Mesothelial cell of epicardium (in vitro differentiated cells): ENCODE measurements at regions not wholly inside any gene's neighbourhood (a gene's known extent, or its start where the extent isn't known, plus 50 kb on each side); places are given as distances from the start of the nearest gene placed in this dataset.

ENCODE experiments used
- DNase-seq, 2 experiments: peaks; one replicate each; pipeline ENCODE4 v3.0.0; 2021; ENCODE audit warnings: low spot score in 2 of 2; ENCODE audit not compliant: unreplicated experiment in 2 of 2
- H3K27ac Mint-ChIP-seq: 2 replicates; pipeline ENCODE4 v1.8.0; 2021; ENCODE audit warnings: mixed read lengths
- H3K27me3 Mint-ChIP-seq: 2 replicates; pipeline ENCODE4 v1.8.0; 2021; ENCODE audit warnings: low read depth, mixed read lengths
- H3K36me3 Mint-ChIP-seq: 2 replicates; pipeline ENCODE4 v1.8.0; 2021; ENCODE audit warnings: mixed read lengths
- H3K4me1 Mint-ChIP-seq: 2 replicates; pipeline ENCODE4 v1.8.0; 2021; ENCODE audit warnings: mixed read lengths
- H3K4me3 Mint-ChIP-seq: 2 replicates; pipeline ENCODE4 v1.8.0; 2021; ENCODE audit warnings: mild to moderate bottlenecking, moderate library complexity, mixed read lengths
- H3K9me3 Mint-ChIP-seq: 2 replicates; pipeline ENCODE4 v1.8.0; 2021; ENCODE audit warnings: mixed read lengths
- TF ChIP-seq, protein P1 (sequence below): fragments of 200-600 bp; sonication (generic); IDR thresholded peaks from one replicate; pipeline ENCODE4 v1.5.0; 2021; ENCODE audit warnings: antibody characterized with exemption; ENCODE audit not compliant: unreplicated experiment

DNA sequence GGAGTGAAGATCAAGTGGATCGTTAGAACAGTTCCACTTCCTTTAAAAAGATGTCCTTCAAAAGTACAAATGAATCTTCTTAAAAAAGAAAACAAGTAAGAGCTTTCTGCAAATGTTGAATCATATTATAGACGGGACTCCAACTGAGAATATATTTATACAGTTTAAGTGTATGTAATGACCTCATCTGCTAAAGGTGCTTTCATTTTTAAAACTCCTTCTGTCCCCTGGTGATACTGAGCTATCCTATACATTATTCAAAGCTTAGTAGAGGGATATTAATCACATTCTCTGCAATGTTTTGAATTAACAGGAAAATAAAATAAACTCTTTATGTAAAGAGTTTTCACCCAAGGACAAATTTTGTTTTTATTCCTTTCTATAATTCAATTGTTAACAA lies 420.7 kb upstream of the SLC8A1 start:
- H3K27ac Mint-ChIP-seq, result no peak overlapping the region
- DNase-seq, result no peak
- TF ChIP-seq, protein P1, sequence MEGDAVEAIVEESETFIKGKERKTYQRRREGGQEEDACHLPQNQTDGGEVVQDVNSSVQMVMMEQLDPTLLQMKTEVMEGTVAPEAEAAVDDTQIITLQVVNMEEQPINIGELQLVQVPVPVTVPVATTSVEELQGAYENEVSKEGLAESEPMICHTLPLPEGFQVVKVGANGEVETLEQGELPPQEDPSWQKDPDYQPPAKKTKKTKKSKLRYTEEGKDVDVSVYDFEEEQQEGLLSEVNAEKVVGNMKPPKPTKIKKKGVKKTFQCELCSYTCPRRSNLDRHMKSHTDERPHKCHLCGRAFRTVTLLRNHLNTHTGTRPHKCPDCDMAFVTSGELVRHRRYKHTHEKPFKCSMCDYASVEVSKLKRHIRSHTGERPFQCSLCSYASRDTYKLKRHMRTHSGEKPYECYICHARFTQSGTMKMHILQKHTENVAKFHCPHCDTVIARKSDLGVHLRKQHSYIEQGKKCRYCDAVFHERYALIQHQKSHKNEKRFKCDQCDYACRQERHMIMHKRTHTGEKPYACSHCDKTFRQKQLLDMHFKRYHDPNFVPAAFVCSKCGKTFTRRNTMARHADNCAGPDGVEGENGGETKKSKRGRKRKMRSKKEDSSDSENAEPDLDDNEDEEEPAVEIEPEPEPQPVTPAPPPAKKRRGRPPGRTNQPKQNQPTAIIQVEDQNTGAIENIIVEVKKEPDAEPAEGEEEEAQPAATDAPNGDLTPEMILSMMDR, result no peak
- H3K9me3 Mint-ChIP-seq, result no peaks in the 10 kb centered on the region
- H3K4me3 Mint-ChIP-seq, result no peak overlapping the region
- H3K36me3 Mint-ChIP-seq, result no peaks in the 10 kb centered on the region
- H3K27me3 Mint-ChIP-seq, result no peaks in the 10 kb centered on the region
- H3K4me1 Mint-ChIP-seq, result peaks cover 2% of the 10 kb centered on the region

DNA sequence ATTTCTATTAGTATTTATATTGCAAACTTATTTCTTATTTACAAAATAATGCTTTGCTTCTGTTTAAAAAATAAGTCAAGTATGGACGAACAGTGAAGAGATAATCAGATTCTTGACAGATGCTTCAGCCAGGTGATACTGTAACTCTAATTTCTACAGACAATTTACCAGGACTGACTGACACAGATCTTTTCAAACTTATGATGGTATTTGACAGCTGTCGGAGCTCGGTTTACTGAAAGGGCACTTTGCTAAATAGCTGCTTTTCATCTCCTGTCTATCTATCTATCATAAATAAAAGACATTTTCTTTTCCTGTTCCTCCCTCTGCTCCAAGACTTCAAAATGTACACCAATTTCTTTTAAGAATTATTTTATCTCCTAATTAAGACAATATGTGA lies 422.5 kb upstream of the SLC8A1 start:
- no peak for DNase-seq
- Mint-ChIP-seq H3K4me3 (no peak overlapping the region), H3K36me3 (no peaks in the 10 kb centered on the region), H3K4me1 (no peaks in the 10 kb centered on the region), H3K27me3 (no peaks in the 10 kb centered on the region), H3K27ac (no peak overlapping the region), H3K9me3 (no peaks in the 10 kb centered on the region)
- TF ChIP-seq, protein P1, result no peak

DNA sequence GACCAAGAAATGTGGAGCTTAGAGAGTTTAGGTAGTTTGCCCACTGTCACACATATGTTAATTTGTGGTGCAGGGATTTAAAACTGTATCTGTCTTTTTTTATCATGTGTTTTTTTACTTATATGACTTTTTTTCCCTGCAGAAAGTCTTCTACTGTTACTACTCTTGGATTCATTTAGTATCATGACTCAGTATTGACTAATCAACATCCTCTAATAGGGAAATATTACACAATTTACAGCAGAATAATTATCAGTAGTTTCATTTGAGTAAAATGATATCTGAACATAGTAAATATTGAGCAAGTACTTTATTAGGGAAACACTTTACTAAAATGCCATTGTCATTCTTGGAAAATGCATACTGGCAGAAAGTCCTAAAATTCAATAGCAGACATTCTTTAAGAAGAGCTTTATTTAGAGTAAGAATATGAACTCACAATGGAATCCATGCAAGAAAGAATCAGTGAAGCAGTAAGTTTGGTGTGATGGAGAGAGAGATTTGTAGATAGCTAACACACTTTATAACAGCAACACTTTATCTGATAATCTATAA lies 425.9 kb upstream of the SLC8A1 start:
- H3K4me3 Mint-ChIP-seq, result no peak overlapping the region
- no peaks in the 10 kb centered on the region for H3K4me1 Mint-ChIP-seq
- no peak for DNase-seq
- peaks cover 3% of the 10 kb centered on the region for H3K9me3 Mint-ChIP-seq
- TF ChIP-seq, protein P1, result no peak
- no peak overlapping the region for H3K27ac Mint-ChIP-seq
- H3K36me3 Mint-ChIP-seq, result no peaks in the 10 kb centered on the region
- no peaks in the 10 kb centered on the region for H3K27me3 Mint-ChIP-seq

DNA sequence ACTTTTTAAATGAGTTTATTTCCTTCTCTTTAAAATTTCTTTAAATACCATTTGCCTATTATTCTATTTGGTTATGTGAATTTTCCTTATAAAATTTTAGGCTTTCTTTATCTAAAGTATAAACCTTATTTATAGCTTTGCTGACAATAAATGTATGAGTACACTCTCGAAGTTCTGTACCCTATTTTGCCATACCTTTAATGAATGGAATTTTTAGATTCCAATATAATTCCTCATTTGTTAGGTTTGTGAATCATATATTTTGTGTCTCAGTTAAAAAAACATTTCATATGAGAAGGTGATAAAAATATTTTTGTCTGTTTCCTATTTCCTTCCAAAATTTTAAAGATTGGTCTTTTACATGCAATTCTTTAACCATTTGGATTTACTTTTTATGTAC lies 427.4 kb upstream of the SLC8A1 start:
- no peak for DNase-seq
- H3K27me3 Mint-ChIP-seq, result no peaks in the 10 kb centered on the region
- no peaks in the 10 kb centered on the region for H3K36me3 Mint-ChIP-seq
- H3K9me3 Mint-ChIP-seq, result peaks cover 11% of the 10 kb centered on the region
- H3K4me1 Mint-ChIP-seq, result no peaks in the 10 kb centered on the region
- H3K4me3 Mint-ChIP-seq, result no peak overlapping the region
- TF ChIP-seq, protein P1, result no peak
- no peak overlapping the region for H3K27ac Mint-ChIP-seq

DNA sequence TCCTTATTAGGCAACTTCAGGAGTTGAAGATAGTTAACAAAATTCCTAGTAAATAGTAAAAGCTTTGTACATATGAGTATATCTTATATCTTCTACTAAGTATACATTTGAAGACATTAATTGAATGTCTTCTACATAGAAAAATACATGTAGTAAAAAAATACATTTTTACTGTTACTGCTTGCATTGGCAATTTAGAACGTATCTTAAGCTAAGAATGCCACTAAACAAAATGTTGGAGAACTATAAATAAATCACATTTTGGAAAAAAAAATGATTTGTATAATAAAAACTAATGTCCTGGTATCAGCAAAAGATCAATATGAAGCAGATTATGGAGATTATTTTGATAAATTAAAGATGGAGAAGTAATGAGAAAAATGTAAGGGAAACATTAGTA lies 434.2 kb upstream of the SLC8A1 start:
- Mint-ChIP-seq H3K36me3 (no peaks in the 10 kb centered on the region), H3K4me3 (no peak overlapping the region), H3K9me3 (peaks cover 24% of the 10 kb centered on the region), H3K27ac (no peak overlapping the region), H3K27me3 (no peaks in the 10 kb centered on the region), H3K4me1 (no peaks in the 10 kb centered on the region)
- TF ChIP-seq, protein P1, result no peak
- no peak for DNase-seq

DNA sequence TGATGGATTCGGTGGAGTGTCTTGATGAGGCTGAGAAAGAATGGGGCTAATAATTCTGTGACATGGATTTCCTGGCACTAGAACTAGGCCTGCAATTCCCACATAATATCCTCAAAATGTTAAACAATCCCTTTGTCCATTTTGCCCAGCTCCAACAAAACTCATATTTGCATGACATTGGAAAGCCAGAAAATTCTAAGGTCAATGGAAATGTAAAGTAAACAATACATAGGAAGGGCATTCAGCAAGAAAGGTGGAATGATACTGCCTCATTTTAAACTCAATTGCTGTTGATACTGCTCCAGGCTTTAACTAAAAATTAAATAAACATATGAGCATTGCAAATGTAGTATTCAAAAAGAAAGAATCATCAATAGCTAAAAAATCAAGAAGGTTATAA lies 434.8 kb upstream of the SLC8A1 start:
- H3K4me1 Mint-ChIP-seq, result no peaks in the 10 kb centered on the region
- no peaks in the 10 kb centered on the region for H3K27me3 Mint-ChIP-seq
- H3K9me3 Mint-ChIP-seq, result peaks cover 24% of the 10 kb centered on the region
- TF ChIP-seq, protein P1, result no peak
- H3K36me3 Mint-ChIP-seq, result no peaks in the 10 kb centered on the region
- no peak for DNase-seq
- no peak overlapping the region for H3K27ac Mint-ChIP-seq
- no peak overlapping the region for H3K4me3 Mint-ChIP-seq
